HG03139 (cell line): ENCODE measurements at regions not wholly inside any gene's neighbourhood (a gene's known extent, or its start where the extent isn't known, plus 50 kb on each side); places are given as distances from the start of the nearest gene placed in this dataset.

Experiments
- ATAC-seq: cut with Tn5 transposase; IDR thresholded peaks from one replicate; pipeline ENCODE4 v1.9.1; 2021; ENCODE audit not compliant: unreplicated experiment

DNA sequence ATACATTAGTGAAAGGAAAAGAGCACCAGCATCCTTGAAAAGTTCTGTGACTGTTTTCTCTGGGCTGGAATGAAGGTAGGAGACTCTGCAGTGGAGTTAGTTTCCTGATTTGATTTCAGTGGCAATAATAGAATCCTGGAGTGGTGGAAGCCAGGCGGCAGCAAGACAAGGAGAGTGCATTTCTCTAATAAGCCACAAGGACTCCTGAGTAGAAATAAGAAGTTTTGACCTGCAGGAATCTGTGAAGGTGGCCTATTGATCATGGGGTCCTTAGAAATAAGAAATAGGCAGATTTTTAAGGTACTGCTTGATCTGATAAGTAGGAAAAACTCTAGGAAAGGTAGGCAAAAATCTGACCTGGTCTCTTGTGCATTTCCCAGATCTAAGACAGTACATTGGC, 68.4 kb upstream of the ELOVL5 start:
- ATAC-seq, result no peak

DNA sequence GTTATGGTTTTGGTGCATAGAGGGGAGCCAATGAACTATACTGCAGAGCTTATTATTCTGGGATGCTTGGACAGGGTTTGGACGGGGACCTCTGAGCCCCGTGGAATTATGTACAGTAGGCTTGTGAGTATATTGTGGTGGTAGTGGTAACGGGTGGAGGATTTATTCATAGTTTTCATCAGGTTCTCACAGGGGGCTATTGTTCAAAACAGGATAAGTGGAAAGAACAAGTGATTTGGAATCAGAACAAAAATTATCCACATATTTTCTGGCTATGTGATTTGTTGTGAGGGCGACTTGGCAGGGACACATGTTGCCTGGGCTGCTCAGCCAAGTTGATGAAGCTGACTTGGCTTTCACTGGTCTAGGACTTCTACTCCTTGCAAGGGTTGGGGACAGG, 64.6 kb upstream of the ELOVL5 start:
- ATAC-seq, result no peak

DNA sequence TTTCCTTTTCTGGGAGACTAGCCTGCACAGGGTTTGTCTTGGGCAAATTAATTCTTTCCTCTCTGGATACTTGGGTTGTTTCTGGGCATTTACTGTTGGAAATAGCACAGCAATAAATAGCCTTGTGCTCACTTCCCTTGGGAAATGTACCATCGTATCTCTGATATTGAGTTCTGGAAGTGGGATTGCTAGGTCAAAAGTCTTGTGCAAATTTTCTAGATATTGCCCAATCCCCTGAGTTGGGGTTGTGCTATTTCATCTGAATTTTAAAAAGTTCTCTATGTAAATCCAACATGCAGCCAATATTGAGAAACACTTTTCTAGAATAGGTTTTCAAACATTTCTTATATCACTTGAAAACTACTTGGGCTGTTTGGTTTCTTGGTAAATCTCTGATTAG, 64.0 kb upstream of the ELOVL5 start:
- ATAC-seq, result no peak

DNA sequence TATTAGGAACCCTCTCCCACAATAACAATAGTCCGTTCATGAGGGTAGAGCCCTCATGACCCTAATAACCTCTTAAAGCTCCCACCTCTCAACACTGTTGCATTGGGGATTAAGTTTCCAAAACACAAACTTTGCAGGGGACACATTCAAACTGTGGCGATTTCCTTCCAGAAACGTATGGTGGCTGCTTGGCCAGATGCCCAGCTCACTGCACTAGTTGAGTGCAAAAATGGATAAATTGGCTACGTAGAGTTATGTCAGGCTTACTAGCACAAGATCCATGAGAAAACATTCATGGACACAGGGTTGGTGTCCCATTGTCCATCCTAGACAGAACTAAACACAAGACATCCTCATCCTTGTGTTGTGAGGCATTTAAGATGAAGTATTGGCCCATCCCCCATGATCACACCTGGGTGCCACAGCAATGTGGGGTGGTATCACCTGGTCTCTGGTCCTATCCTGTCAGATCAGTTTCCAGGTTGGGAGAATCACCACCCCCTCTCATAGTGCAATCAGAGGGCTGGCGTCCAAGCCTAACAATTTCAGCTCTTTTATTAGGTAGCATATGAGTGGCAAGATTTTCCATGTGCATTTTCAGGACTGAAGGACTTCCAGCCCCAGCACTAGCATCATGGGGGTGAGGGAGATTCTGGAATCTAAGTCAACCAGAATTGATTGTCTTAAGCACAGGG, 63.4 kb upstream of the ELOVL5 start:
- no peak for ATAC-seq

DNA sequence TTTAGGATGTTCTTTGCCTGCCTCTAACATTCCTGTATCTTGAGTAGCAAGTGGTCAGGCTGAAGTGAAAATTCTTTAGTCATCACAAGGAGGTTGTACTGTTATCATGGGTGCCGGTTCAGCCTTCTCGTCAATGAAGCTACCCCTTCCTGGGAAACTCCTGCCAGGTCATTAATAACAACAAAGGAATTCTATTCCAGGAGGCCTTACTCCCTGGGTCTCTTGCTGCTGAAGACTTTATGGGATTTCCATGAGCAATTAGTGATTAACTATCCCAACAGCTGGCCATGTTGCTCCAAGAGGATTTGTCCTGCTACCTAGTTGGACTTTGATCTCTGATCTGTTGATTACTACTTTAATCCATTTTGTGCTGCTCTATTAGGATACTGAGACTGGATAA, 62.7 kb upstream of the ELOVL5 start:
- no peak for ATAC-seq

DNA sequence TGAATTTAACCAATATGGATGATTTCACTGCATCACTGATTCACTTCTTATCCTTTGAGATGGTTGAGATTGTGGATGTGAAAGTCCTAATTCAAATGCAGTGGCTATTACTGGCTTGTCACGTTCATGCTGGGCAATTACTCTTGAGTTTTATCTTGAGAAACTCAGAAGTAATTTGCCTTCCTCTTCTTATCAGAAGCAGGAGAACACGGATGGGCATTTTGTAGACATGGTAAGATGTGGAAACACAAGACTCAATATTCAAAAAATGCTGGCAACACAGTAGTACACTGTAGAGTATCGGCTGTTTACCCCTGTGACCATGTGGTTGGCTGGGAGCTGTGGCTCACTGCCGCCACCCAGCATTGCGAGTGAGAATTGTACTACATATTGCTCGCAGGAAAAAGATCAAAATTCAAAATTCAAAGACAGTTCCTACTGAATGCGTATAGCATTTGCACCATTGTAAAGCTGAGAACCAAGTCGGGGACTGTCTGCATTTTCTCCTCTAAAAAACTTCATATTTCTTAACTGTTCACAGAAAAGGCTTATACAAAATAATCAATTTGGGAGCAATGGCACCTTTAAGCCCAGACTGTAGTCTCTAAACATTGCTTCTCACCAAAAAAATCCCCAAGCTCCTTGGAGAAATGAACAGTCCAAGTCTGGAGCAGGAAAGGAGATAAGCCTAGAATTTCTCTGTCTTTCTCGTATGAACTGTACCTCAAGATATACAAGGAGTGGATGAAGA, 61.9 kb upstream of the ELOVL5 start:
- peak; percentile 88 for ATAC-seq

DNA sequence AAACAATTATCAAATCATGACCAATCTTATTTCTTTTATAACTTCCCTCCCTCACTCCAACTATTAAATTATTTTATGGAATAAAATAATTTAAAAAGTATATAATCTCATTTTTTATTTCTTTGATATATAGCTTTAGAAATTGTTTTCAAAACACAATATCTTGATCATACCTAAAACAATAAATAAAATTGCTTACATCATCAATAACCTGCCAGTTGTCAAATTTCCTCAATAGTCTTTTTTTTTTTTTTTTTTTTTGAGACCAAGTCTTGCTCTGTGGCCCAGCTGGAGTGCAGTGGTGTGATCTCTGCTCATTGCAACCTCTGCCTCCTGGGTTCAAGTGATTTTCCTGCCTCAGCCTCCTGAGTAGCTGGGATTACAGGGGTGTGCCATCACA, 60.1 kb upstream of the ELOVL5 start:
- ATAC-seq, result no peak

DNA sequence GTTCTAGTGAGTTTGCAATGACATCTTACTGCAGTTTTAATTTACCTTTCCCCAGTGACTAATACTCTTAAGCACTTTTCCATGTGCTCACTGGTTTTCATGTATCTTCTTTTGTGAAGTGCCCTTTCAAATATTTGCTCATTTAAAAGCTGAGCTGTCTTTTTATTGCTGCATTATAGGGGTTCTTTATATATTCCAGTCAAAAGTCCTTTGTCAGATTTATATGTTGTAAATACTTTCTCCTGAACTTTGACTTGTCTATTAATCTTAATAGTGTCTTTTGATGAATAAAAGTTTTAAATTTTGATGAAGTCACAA, 50.2 kb upstream of the ELOVL5 start:
- ATAC-seq, result no peak

DNA sequence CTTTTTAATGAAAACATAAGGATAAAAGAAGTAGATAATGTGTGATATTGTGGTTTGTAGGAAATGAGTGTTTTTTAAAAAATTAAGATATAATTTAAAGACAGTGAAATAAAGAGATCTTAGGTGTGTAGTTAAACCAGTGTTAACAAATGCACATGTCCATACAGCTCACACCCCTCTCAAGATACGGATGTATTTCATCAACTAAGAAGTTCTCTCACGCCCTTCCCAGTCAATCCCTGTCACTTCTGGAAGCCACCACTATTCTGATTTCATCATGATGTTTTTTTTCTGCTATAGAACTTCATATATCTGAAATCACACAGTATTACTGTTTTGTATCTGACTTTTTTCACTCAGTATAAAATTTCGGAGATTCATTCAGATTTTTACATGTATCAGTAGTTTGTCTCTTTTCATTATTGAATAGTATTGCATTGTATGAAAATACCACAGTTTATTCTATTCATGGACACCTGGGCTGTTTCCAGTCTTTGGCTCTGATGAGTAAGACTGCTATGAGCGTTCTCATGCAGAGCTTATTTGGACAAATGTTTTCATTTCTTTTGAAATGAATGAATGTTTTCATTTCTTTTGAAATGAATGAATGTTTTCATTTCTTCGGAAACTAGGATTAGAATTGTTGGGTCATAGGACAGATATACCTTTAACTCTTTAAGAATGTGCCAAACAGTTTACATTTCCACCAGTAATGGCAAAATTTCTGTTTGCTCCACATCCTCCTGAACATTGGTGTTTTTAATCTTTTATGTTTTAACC, 49.7 kb upstream of the ELOVL5 start:
- no peak for ATAC-seq
